GM20000 (cell line): ENCODE measurements at regions not wholly inside any gene's neighbourhood (a gene's known extent, or its start where the extent isn't known, plus 50 kb on each side); places are given as distances from the start of the nearest gene placed in this dataset.
"Not testable (repeated sequence)": the region's sequence is repeated elsewhere in the genome, so short reads cannot be mapped to it uniquely, and the experiment has no call there.

Source experiments
- DNase-seq: peaks from one replicate; pipeline ENCODE4 v3.0.0; 2012; ENCODE audit warnings: low spot score
- CTCF ChIP-seq: IDR thresholded peaks from 2 replicates; pipeline ENCODE4 v1.5.1; 2012; ENCODE audit warnings: mild to moderate bottlenecking, control low read depth; ENCODE audit errors: extremely low read depth, missing control alignments

GRCh38 chr15:91431041-91431715, 331.1 kb downstream of the SV2B start:
- TF ChIP-seq CTCF = no peak

GRCh38 chr15:91435113-91435512, 335.1 kb downstream of the SV2B start:
- DNase-seq = no peak
- TF ChIP-seq CTCF = no peak

More at GRCh38 chr15:91431041-91431715, 331.1 kb downstream of the SV2B start:
- DNase-seq = no peak

- TF ChIP-seq CTCF = no peak
- no peak for DNase-seq
These were observed 344.6 kb downstream of the SV2B start for GRCh38 chr15:91444656-91445055.

- DNase-seq = no peak
- no peak for TF ChIP-seq CTCF
These were observed 345.7 kb downstream of the SV2B start for GRCh38 chr15:91445695-91446228.

GRCh38 chr15:91447991-91448644, 348.1 kb downstream of the SV2B start:
- no peak for TF ChIP-seq CTCF
- no peak for DNase-seq

GRCh38 chr15:91453376-91453775, 353.3 kb downstream of the SV2B start:
- DNase-seq = not testable (repeated sequence)

- DNase-seq = no peak
- TF ChIP-seq CTCF = no peak
These were observed 356.2 kb downstream of the SV2B start for GRCh38 chr15:91456251-91456718.
